NCI-H2081 (cell line): ENCODE measurements at regions not wholly inside any gene's neighbourhood (a gene's known extent, or its start where the extent isn't known, plus 50 kb on each side); places are given as distances from the start of the nearest gene placed in this dataset.
"Not testable (repeated sequence)": the region's sequence is repeated elsewhere in the genome, so short reads cannot be mapped to it uniquely, and the experiment has no call there.

Source experiments
- DNase-seq, 2 experiments: peaks; one replicate each; lab custom pipeline; 2025; lab: John Stamatoyannopoulos, UW

DNA sequence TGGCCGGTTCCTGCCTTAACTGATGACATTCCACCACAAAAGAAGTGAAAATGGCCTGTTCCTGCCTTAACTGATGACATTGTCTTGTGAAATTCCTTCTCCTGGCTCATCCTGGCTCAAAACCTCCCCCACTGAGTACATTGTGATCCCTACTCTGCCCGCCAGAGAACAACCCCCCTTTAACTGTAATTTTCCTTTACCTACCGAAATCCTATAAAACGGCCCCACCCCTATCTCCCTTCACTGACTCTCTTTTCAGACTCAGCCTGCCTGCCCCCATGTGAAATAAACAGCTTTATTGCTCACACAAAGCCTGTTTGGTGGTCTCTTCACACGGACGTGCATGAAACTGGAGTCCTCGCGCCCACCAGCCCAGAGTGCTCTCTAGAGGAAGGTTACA, 166.5 kb downstream of the ADRA2C start:
- not testable (repeated sequence) for DNase-seq

DNA sequence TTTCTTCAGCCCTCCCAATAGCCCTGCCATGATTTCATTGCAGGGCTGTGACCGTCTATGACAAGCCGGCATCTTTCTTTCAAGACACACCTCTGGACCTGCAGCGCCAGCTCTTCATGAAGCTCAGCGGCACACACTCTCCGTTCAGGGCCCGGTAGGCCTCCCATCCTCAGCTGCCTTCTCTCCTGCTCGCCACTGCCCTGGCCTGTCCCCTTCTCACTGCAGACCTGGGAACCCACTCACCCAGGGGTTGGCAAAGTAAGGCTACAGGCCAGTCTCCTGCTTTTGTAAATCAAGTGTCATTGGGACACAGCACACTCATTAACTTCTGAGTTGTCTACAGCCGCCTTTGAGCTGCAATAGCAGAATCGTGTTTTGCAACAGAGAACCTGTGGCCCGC, 169.2 kb downstream of the ADRA2C start:
- not testable (repeated sequence) for DNase-seq

DNA sequence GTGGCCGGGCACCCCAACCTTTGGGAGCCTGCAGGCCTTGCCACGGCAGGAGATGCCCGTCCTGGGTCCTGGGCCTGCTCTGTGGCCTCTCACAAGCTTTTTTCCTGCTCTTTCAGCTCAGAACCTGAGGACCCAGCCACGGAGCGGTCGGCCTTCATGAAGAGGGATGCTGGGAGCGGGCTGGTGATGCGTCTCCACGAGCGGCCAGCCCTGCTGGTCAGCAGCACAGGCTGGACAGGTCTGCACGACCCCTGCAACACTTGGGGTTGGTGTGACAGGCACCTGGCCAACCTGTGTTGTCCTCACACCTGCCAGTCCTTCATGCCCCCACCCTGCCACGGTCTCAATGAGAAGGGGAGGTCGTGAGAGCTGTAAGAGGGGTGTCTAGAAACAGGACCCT, 170.0 kb downstream of the ADRA2C start:
- no peak for DNase-seq

DNA sequence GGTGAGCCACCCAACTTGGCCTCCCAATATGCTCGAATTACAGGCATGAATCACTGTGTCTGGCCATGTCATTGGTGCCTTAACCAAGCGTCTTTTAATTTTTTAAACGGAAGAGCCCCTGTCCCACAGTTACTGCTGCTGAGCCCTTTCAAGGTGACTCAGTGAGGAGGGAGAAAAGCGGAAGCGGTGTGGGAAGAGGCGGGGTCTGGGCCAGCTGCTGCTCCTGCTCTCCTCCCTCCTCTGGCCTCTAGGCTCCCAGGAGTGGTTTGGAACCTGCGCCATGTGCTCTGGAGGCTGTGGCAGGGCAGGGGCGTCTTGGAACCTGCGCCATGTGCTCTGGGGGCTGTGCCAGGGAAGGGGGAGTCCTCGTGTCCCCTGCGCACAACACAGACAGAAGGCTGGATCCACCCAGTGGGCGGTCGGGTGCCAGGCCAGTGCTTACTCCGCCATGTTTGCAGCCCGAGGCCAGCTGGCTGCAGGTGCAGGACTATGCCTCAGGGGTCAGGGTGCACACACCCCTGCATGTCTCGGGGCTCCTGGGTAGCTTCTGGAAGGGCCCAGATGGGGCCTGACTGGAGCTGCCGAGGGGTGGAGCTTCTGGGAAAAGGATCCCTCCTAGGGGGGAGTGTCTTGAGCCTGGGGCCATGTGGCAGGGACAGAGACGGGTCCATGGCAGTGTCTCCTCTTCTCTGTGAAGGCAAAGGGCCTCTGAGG, 171.8 kb downstream of the ADRA2C start:
- not testable (repeated sequence) for DNase-seq

DNA sequence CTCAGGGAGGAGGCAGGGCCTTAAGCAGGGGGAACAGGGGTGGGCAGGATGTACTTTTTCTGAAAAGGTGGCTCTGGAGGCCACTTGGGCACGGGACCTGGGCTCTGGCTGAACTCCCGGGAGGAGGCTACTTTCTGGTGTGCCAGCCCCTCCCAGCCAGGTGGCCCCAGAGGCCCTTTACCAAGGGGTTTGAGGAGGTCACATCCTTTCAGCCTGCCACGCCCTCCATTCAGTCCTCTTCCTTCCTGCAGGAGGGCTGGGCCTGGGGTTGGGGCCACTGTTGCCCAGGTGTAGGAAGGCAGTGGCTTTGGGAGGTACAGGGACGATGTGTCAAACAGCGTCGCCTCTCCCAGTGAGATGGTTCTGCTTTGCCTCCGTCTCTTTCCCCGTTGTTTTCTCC, 172.5 kb downstream of the ADRA2C start:
- DNase-seq: not testable (repeated sequence)

DNA sequence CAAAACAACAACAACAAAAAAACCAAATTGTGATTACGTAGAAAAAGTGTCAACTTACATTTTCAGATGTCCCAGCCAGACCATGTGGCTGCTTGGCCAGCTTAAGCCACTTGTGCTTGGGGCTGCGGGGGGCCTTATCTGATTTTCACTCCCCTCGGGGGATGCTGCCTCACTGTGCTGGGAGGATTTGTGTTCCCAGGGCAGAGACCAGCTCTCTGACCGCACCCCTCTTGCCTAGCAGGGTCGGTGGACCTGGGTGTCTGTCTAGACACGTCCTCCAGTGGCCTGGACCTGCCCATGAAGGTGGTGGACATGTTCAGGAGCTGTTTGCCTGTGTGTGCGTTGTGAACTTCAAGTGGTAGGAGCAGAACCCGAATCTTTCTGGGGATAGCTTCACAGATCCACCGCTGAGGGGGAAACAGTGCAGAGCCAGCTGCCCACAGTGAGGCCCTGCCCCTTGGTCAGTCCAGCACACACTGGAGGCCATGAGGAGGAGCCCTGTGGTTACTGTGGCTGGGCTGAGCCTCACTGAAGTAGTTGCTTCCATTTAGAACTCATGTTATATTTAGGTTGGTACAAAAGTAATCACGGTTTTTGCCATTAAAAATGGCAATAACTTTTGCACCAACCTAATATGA, 173.9 kb downstream of the ADRA2C start:
- DNase-seq: not testable (repeated sequence)

DNA sequence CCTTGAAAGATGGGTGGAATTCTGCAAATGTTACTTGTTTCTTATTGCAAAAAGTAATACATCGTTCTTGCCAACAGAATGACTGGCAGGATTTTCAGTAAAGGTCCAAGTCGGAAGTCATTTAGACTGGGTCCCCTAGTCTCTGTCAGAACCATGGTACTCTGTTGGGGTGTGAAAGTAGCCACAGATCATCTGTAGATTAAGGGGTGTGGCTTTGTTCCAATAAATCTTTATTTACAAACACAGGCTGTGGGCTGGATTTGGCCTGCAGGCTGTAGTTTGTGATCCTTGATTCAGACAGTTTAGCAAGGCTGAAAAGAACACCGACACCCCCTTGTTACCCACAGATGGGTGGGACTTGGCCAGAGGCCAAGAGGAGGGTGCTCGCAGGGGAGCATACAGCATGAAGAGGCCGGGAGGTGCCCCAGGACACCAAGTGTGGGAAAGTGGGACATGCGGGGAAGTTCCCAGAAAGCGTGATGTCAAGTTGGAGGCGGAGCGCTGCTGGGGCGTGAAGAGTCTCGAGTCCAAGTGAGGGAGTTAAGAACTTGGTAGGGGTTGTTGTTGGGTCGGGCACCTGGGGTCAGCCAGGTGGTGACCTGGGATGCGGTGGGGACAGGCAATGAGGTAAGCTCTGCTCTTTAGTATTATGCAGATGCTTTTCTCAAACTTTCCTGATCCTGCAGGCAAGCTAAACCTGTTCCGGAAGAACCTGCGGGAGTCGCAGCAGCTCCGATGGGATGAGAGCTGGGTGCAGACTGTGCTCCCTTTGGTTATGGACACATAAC, 175.7 kb downstream of the ADRA2C start:
- DNase-seq: not testable (repeated sequence)

DNA sequence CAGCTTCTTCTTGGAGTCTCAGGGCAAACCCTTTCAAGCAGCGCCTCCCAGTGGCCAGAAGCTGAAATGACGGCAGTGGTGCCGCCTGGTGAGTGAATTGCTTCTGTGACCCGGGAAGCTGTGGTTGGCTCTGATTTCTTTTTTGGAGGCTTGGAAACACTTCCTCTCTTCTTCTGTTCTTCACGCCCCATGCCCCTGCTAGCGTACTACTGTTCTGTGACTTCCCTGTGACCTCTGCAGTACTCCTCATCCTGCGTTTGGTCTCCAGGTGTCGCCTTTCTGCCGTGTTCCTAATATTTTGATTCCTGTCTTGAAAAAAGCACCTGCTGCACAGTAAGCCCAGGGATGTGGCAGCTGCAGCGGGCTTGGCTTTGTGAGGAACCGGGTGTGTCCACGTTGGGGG, 176.4 kb downstream of the ADRA2C start:
- DNase-seq: peak; percentile 33 to 60

DNA sequence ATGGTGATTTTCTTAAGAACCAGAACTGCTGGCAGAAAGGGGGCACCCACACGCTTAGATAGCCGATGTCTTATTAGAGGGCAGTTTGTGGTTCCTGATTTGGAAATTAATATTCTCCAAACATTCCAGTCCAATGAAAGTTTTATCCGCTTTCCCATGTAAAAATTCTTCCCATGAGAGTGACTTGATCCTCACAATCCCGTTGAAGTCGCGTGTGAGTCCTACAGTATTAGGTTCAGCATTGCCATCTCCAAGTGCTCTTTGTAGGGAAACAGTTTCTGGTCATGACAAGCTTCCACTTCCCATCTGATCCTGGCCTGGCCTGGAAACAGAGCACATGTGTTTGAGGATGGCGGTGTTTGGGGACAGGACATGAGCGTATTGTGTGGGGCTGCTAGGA, 176.9 kb downstream of the ADRA2C start:
- DNase-seq: not testable (repeated sequence)

DNA sequence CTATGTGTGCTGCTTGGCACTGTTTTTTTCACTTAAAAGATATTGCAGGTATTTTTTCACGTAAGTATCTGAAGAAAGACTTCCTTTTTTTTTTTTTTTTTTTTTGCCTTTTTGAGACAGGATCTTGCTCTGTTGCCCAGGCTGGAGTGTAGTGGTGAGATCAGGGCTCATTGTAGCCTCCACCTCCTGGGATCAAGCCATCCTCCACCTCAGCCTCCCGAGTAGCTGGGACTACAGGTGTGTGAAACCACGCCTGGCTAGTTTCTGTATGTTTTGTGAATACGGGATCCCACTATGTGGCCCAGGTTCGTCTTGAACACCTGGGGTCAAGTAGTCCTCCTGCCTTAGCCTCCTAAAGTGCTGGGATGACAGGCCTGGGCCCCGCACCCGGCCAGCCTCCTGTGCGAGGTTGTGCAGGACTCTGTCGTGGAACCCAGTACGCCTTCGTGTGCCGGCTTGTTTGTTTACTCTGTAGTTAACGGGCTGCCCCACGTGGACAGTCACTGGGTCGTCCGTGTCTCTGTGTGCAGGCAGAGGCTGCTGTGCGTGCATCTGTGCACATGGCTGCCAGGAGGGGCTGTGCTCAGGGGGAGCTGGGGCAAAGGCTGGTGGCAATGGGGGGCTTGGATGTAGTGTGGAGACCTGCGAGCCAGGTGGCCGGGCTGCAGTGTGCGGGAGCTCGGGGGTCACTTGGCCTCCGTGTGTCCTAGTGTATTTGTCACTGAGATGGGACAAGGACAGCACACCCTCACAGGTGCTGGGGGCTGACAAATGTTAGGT, 179.5 kb downstream of the ADRA2C start:
- DNase-seq: no peak

DNA sequence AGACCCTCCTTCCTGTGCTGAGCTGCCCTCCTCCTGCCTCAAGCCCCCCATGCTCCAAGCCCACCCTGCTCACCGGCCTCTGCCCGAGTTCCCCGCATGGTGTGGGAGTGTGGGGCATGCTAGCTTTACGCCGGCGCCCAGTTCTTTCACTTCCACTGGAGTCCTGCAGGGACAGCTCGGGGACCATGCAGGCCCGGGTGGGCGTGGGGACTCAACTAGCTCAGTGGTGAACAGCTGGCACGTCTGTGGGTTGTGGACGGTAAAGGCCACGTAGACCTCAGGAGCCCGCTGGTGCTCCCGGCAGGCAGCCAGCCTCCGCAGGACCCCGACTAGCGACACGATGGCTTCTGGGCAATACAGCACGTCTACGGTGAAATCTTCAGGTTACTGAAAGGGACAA, 180.4 kb downstream of the ADRA2C start:
- DNase-seq: not testable (repeated sequence)

DNA sequence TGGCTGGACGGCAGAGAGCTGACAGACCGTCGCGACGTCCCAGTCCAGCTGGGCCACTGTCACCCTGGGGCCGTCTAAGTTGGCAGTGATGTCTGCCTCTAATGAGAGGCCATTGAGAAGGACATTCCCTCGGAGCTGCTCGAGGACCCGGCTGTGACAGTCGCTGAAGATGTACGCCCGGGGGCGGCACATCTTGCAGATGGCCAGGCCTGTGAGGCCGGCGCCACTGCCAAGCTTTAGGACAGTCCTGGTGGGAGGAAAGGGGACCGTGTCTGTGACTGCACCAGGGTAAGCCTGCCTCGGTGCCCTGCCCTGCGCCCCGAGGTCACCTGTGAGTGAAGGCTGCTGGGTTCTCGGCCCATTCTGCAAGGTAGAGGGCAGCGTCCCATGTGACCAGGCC, 181.6 kb downstream of the ADRA2C start:
- not testable (repeated sequence) for DNase-seq

DNA sequence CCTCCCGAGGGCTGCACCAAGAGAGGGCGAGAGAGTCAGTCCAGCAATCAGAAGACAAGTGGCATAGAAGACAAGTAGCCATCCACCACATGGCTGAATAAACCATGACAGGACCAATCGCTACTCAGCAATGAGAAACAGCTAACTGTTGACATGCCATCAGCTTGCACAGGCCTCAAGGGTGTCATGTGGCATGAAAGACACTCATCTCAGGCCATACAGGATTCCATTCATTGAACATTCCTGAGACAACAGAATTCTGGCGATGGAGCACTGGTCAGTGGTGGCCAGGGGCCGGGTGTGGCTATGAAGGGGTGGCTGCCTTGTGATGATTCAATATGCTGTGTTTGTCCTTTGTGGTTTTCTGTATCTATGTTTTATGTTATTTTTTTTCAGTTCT, 182.0 kb downstream of the ADRA2C start:
- not testable (repeated sequence) for DNase-seq

DNA sequence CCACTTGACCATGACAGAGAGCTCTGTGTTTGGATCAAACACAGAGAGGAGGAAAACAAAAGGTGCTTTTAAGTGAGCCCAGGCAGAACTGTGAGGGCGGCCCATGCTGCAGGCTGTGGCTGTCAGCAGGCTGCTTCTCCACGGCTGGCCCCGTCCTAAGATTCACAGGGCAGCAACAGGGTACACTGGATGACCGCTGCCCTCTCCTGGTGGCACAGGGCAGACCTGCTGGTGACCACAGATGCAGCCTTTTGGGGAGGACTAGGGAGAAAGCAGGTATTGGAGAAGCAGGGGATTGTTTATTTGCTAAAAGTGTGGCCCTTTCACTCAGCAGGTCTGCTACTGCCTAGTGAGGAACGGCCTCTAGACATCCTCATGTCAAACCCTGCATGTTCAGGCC, 183.7 kb downstream of the ADRA2C start:
- DNase-seq: peak in 1 of 2 experiments; percentile 7

DNA sequence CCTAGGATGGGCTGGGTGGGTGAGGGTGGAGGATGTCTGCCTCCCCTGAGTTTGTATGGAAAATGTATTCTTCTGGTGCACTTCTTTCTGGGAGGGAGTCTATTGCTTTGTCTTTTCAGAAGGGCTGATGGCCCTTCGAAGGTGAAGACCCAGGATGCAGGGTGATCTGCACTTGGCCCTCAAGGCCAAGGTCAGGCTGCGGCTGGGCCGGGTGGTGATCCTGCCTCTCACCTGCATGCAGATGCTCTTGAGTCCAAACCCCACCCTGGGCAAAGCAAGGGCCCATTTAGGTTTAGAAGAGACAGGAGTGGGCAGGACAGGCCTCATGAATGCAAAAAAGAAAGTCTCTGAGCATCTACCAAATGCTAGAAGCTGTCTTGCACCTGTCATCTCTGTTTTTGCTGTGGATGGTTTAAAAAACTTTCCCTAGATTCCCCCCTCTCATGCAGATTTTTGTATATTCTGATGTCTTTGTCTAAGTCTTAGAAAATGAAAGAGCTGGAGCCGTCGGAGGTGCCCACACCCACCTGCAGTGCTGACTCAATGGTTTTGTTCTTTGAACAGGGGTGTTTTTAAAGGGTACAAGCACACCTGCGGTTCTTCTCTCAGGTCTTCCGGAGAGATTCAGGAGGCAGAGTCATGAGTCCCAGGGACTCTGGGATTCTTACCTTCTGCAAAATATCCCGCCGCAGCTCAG, 186.4 kb downstream of the ADRA2C start:
- DNase-seq: not testable (repeated sequence)

DNA sequence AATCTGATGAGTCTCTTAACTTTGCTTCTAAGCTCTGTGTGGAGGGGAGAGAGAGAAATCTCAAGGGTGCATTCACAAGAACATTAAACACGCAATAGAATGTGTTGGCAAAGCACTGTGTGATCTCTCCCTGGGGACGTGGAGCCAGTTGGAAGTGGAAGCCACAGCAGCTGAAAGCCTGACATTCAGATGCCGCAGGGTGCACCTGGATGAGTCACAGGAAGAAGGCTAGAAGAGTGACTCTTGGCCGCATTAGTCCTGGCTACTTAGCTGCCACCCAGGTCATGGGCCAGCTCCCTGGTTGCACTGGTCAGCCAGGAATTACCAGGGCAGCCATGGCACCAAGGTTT, 186.9 kb downstream of the ADRA2C start:
- DNase-seq: not testable (repeated sequence)

DNA sequence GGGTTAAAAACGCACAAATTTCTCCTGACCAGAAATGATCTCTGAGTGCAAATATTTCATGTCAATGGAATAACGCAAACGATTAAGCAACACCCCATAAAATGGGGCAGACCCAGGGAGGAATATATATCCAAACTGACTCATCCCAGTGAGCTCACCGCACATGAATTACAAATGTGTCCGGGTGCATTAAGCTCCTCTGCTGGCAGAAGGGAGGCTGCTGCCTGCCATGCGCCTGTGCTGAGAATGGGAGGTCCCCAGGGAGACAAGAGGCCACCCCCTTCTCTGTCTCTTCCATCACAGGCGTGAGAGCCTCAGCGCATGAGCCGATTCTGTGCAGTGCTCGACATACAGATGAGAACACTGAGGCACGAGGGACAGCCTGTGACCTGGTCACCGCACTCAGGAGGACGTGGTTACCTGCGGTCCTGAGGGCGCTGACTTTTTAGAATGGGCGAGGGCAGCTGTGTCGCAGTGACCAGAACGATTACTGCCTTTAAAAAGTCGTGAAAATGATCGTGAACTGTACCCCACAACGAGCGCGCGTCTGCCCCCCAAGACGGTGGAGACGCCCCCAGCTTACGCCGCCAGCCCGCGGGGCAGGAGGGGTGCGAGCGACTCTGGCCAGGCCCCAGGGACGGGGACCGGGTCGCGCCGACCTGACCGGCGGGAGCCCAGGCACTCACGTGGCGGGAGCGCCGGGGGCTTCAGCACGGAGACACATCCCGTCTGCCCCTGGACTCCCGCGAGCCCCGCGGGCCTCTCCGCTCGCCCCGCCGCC, 188.5 kb downstream of the ADRA2C start:
- DNase-seq: peak; percentile 42 to 69

DNA sequence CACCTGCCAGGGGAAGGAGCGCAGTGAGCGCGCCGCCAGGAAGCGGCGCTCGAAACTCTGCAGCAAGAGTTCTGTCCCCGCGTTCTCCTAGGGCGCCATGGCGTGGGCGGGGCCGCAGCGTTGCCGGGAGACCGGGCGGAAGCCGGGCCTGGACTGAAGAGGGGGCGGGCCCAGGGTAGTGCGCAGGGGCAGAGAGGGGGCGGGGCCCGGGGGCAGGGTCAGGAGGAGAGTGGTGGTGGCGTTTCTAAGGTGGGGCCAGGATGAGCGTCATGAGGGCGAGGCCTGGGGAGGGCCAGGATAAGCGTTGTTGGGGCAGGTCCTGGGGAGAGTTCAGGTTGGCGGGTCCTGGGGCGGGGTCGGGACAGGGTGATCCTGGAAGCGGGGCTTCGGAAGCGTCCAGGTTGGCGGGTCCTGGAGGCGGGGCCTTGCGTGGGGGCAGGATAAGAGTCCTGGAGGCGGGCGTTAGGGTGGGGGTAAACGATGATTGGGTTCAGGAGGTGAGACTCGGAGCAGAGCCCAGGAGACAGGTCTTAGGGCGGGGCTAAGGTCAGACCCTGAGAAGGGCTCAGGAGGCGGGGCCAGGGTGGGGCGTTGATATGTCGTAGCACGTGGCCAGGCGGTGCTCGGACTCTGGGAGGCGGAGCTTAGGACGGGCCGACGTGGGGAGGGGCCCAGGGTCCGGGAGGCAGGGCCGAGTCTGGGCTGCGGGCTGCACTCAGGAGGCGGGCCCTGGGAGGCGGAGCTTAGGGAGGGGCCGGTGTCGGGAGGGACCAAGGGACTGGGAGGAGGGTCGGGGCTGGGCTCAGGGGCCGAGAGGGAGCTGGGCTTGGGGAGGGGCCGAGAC, 189.4 kb downstream of the ADRA2C start:
- DNase-seq: peak; percentile 98

DNA sequence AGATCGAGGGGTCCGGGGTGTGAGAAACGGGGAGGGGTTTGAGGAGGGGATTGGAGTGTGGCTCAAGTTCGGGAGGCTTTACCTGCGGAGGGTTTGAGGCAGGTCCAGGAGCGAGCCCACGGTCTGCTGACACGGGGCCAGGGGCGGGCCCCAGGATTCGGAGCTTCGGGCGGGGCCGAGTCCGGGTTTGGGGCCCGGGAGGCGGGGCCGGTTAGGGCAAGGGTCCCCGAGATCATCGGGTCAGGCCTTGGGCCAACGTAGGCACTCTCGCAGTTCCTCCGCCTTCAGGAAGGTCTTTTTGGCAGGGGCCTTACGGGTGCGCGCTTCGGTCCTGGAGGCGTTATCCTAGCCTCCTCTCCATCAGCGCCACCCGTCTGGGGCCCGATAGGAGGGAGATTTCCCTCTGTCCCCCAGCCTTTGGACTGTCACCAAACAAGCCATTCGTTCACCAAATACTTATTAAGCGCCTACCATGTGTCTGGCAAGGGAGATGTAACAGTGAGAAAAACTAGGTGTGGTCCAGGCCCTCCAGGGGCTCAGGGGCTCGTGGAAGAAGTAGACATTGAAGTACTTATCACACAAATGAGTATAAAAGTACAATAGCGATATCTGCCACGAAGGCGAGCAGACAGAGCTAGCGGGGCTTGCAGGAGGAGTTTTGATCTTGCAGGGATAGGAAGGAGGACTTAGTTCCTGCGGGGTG, 190.1 kb downstream of the ADRA2C start:
- not testable (repeated sequence) for DNase-seq
